ENCODE measurements at regions not wholly inside any gene's neighbourhood (a gene's known extent, or its start where the extent isn't known, plus 50 kb on each side); places are given as distances from the start of the nearest gene placed in this dataset.

- no peak for TF ChIP-seq POLR2AphosphoS5 (IDR thresholded peaks at IDR 0.05)
- no peak for TF ChIP-seq EP300 (IDR thresholded peaks at IDR 0.05)
- no peak for TF ChIP-seq CTCF (IDR thresholded peaks at IDR 0.05)
- TF ChIP-seq POLR2A (IDR thresholded peaks at IDR 0.05; ENCODE audit: low read depth) = no peak
- WGBS = 78% methylated on average over 12 of the region's 12 CpGs
These were observed 91.0 kb upstream of the DIO3 start for GRCh38 chr14:101470266-101470665.

GRCh38 chr14:101471723-101472517 is 89.4 kb upstream of the DIO3 start:
- Histone ChIP-seq H3K27ac (replicated peaks in 1 of 4) (no peak overlapping the region), H3K36me3 (no peaks in the 10 kb centered on the region), H3K9me3 (no peaks in the 10 kb centered on the region), H3K27me3 (peaks cover 0 to 30% (median 0%) of the 10 kb centered on the region in 4 donors), H3K4me3 (no peak overlapping the region), H3K4me1 (peaks cover 0 to 21% (median 18%) of the 10 kb centered on the region in 4 donors)
- 80% methylated on average over 10 of the region's 16 CpGs for WGBS
- no peak for TF ChIP-seq POLR2A (IDR thresholded peaks at IDR 0.05; ENCODE audit: low read depth)
- TF ChIP-seq CTCF (IDR thresholded peaks at IDR 0.05) = no peak
- no peak for TF ChIP-seq EP300 (IDR thresholded peaks at IDR 0.05)
- TF ChIP-seq POLR2AphosphoS5 (IDR thresholded peaks at IDR 0.05) = no peak
- intact Hi-C loops (cut with DNase I) = no loop called here
- DNase-seq (ENCODE audit: extremely low spot score) = no peak

More at GRCh38 chr14:101470266-101470665, 91.0 kb upstream of the DIO3 start:
- Histone ChIP-seq H3K27me3 (peaks cover 0 to 33% (median 0%) of the 10 kb centered on the region in 4 donors), H3K27ac (replicated peaks in 1 of 4) (no peak overlapping the region), H3K4me1 (peaks cover 0 to 6% (median 5%) of the 10 kb centered on the region in 4 donors), H3K36me3 (no peaks in the 10 kb centered on the region), H3K4me3 (no peak overlapping the region), H3K9me3 (no peaks in the 10 kb centered on the region)
- no peak for DNase-seq (ENCODE audit: extremely low spot score)
- intact Hi-C loops (cut with DNase I) = no loop called here

GRCh38 chr14:101472518-101472849 is 88.8 kb upstream of the DIO3 start:
- no peak for DNase-seq (ENCODE audit: extremely low spot score)

GRCh38 chr14:101473045-101473729 is 88.1 kb upstream of the DIO3 start:
- Histone ChIP-seq H3K27ac (replicated peaks in 1 of 4) (no peak overlapping the region), H3K27me3 (peaks cover 0 to 29% (median 0%) of the 10 kb centered on the region in 4 donors), H3K36me3 (no peaks in the 10 kb centered on the region), H3K9me3 (no peaks in the 10 kb centered on the region), H3K4me1 (peaks cover 0 to 34% (median 18%) of the 10 kb centered on the region in 4 donors), H3K4me3 (no peak overlapping the region)
- no peak for TF ChIP-seq POLR2AphosphoS5 (IDR thresholded peaks at IDR 0.05)
- no peak for TF ChIP-seq CTCF (IDR thresholded peaks at IDR 0.05)
- no peak for TF ChIP-seq POLR2A (IDR thresholded peaks at IDR 0.05; ENCODE audit: low read depth)
- TF ChIP-seq EP300 (IDR thresholded peaks at IDR 0.05) = no peak
- 91% methylated on average over 12 of the region's 12 CpGs for WGBS
- no peak for DNase-seq (ENCODE audit: extremely low spot score)
- intact Hi-C loops (cut with DNase I) = no loop called here

More at GRCh38 chr14:101472518-101472849, 88.8 kb upstream of the DIO3 start:
- no peak overlapping the region for H3K27ac ChIP-seq (replicated peaks in 1 of 4)
- no peaks in the 10 kb centered on the region for H3K36me3 ChIP-seq
- no peak overlapping the region for H3K4me3 ChIP-seq
- no peaks in the 10 kb centered on the region for H3K9me3 ChIP-seq
- intact Hi-C loops (cut with DNase I) = no loop called here
- no peak for TF ChIP-seq POLR2AphosphoS5 (IDR thresholded peaks at IDR 0.05)
- TF ChIP-seq CTCF (IDR thresholded peaks at IDR 0.05) = no peak
- no peak for TF ChIP-seq POLR2A (IDR thresholded peaks at IDR 0.05; ENCODE audit: low read depth)
- TF ChIP-seq EP300 (IDR thresholded peaks at IDR 0.05) = no peak
- peaks cover 0 to 29% (median 0%) of the 10 kb centered on the region in 4 donors for H3K27me3 ChIP-seq
- H3K4me1 ChIP-seq = peaks cover 0 to 27% (median 18%) of the 10 kb centered on the region in 4 donors
- 61% methylated on average over 3 of the region's 6 CpGs for WGBS
